HG03066 (cell line): ENCODE measurements at regions not wholly inside any gene's neighbourhood (a gene's known extent, or its start where the extent isn't known, plus 50 kb on each side); places are given as distances from the start of the nearest gene placed in this dataset.

Experiments used
- ATAC-seq: cut with Tn5 transposase; IDR thresholded peaks from one replicate; pipeline ENCODE4 v1.9.1; 2021; ENCODE audit warnings: low read depth; ENCODE audit not compliant: unreplicated experiment

DNA sequence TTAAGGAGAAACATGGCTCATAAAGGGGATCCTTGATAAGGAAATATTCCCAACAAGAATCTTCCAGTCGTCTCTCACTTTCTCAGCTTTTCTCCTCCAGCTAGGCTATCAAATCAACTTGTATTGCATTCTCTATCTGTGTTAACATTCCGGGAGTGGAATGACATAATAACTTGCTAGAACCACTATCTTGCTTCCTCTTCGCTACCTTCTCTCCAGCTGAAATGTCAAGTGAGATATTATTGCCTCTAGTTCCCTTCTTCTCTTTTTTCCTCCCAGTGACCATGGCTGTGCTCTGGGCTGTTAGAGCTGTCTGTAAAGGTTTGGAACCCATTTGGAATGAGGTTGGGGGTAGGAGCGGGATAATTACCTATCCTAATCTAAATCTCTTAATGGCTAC is 1329.5 kb upstream of the WWC1 start:
- no peak for ATAC-seq

DNA sequence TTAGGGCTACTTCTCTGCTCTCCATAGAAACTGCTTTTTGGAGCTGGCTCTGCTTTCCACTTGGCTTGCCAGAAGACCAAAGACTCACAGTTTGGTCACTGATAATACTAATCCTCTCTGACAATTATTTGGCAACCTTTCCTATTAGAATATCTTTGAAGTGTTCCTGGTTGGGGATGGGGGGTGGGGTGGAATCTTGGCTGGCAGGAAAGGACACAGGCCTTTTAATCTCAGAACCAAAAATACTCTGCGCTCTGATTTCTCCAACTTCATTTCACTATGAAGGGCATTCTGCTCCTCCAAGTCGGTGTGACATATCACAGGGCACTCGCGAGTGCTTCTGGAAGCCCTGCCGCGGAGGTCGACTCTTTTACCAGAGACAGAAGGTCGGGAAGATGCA is 1329.0 kb upstream of the WWC1 start:
- ATAC-seq, result no peak

DNA sequence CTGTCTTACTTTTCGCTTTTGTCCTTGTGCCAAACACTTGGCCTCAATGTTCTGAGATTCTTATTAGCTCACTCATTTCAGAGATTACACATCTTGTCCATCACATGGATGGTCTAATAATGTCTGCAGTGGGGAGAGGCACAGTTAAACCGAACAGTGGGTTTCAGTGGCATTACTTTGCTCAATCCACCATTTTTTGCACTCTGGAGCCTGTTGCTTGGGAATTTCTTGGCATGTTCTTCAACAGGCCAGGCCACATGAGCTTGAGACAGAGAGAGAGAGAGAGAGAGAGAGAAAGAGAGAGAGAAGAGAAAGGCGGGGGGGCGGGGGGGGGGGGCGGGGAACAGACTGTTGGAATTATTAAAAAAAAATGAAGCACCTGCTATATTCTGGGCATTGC is 1327.8 kb upstream of the WWC1 start:
- ATAC-seq, result no peak

DNA sequence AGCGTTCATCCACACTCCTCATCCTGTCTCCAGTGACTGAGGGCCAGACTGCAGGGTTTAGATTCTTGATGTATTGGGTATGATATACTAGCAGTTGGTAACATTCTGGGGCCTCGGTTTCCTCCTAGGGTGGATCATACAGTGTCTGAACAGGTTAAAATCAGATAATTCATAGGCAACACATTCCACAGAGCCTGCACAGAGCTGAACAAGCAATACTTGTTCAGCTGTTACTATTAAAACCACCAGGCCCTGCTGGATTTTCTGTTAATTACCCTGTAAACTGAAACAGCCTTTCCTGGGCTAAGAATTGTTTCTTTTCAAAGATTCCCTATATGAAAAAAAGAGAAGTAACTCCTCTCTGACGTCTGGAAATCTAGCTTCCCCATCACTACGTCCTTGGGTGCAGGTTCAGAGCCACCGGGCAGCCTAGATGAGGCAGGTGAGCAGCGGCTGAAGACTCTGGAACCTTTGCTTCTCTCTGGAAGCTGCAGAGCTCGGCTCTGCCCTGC is 1313.5 kb upstream of the WWC1 start:
- ATAC-seq, result no peak

DNA sequence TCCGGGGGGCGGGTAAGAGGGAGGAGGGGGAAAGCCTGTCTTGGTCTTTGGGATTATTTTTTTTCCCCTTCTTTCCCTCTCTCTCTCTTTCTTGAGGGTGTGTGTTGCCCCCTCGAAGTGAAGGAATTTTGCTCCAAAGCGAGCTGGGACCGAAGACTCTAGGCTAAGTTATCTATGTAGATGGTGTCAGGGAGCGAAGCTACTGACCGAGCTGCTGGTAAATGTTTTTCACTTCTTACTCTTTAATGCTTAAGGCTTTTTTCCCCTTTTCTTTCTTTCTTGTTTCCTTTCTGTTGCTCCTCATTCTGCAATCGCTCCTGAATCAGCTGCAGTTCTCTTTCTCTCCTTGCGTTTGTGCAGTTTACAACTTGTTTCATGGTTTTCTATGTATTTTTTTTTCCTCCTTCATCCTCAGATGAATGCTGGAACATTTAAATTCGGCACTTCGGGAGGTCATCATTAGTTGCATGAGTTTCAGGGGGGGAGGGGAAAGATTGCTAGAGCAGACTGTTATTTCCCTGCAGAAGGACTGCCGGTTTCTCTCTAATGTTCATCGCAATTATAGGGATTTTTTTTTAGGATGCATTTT is 1312.0 kb upstream of the WWC1 start:
- ATAC-seq, result no peak

DNA sequence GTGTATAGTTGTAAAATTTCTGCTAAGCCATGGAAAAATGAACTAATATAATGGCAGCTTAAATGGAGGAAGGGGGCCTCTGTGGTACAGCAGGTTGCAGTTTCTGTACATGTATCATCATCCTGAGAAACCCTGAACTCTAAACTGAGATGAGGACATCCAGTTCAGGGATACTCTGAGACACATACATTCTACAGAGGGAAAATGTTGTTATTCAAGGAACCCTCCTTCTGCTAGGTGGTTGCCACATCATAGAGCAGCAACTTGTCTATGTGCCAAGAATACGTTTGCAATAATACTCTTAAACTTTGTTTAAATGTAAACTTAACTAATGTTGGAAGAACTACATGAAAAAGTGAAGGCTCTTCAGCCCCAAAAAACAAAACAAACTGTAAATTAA is 1310.8 kb upstream of the WWC1 start:
- ATAC-seq, result no peak

DNA sequence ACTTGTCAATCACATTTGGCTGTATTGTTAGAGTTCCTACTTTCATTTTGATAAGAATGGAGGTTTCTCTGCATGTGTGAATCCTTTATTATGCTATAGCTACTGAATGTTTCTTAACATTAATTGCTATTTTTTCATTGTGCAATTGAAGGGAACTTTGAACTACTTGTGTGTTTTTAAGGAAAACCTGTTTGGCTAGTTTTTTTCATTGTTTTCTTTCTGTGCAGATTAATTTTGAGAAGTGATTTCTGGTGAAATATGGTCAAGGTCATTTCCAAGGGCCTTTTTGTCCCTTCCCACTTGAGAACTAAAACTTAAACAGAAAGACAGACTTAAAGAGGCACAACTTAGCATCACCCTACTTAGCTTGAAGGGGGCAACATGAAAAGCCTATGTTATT is 1309.2 kb upstream of the WWC1 start:
- no peak for ATAC-seq

DNA sequence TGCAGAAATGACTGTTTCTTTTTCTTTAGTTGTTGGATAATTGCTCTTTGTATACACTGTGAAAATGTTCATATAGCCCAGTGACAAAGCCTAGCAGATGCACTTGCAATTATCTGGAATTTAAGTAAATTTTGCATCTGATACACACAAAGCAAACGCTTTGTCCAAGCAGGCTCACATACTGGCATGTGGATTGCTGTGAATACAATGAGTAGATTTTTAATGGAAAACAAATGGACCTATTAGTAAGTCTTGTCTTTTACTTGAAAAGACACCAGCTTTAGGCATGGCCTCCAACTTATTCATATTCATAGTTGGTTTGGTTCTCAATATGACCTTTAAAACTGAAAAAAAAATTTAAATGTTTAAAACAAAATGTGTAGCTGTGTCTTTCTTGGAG is 1299.8 kb upstream of the WWC1 start:
- ATAC-seq, result no peak

DNA sequence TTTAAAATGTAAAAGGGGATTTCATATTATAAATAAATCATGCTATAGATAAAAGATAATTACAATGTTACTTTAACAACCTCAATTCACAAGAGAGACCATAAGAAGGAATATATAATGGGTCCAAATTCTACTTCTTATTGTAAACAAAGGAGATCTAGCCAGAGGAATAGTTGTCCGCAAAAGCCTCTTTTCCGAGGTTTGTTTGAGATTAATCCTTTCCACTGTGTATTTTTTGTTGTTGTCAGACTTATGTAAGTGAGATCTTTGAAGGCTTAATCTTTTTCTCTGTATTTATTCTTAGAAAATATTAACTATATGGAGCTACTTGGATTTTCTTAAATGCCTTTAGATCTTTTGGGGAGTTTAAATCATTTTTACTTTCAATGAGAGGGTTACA is 1299.3 kb upstream of the WWC1 start:
- ATAC-seq, result no peak

DNA sequence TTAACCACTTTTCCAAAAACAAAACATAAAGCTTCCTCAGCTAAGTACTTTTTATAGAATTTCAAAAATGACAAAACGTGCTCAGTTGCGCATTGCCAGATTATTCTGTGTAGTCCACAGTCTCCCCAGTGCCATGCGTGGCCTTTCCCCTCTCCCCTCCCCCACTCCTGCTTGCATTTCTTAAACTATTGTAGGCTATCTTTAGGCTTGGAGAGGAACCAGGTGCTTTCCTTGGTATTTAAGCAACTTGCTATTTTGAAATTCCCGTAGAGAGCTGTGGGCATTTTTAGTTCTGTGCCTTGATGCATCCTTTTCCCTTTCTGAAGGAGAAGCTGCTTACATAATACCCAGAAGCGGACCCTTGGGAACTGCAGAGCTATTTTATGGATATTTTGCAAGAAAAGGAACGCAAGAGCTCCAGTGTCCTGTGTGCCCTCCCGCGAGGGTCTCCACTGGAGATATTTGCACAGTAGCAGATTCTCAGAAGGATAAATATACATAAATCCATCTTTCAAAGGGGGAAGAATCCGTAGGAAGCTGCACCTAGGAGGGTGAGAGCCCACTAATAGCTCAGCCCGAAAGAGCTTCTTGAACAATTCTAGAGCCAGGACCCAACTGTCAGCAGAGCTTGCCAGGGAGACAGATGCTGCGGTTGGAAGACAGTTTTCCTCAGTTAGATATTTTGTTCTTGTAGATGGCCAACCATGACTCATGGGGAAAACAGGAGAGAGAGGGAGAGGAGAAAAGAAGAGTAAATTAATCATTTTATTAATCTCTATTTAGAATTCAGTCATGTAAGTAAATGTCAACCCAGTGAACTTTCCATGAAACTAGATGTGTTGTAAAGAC is 1298.3 kb upstream of the WWC1 start:
- ATAC-seq, result no peak

DNA sequence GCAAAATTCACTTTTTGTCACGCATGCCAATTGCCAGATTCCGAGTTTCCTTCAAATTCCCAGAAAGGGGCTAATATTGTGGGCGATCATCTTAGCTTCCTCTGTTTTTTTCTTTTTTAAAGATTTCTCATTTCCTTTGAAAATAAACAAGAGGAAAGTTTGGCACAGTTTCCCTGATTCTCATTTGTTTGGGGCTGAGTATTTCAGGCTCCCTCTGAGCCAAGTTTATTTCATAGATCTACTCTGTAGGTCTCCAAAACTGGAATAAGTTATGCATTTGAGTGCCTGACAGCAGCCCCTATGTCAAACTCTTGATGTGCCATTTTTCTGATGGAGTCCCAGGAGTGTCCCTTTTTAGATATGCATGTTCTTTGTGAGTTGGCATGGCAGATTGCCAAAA is 1297.2 kb upstream of the WWC1 start:
- ATAC-seq, result no peak

DNA sequence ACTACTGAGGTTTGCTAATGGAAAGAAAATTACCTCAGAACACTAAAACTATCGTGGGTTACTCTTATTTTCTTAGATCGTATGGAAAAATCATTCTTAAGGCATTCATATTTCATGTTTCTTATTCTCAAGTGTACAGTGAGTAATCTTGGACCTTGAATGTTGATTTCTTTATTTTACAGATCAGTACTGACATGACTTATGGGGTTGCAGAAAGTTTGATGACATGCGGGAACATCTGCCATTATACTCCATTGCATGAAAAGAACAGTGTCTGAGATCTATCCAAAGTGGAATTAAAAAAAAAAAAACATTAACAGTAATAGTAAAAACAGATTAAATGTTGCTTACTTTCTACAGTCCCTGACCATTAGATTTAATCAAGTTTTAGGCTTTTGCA is 1290.2 kb upstream of the WWC1 start:
- ATAC-seq, result no peak

DNA sequence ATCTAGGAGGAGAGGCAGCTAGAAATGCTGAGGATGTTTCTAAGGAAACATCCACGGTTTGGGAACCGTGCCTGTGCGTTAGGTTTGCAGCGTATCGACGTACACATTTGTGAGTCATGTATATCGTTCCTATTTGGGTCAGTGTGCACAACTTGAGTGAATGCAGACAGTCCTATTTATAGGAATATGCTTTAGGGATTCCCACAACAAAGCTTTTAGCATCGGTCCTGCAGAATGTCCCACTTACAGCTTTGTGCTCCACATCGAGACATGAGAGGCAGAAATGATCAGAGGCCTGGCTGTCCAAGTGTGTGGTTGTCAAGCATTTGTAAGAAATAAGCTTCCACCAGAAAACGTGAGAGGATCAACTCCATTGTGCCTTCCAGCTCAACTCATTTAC is 1282.7 kb upstream of the WWC1 start:
- no peak for ATAC-seq

DNA sequence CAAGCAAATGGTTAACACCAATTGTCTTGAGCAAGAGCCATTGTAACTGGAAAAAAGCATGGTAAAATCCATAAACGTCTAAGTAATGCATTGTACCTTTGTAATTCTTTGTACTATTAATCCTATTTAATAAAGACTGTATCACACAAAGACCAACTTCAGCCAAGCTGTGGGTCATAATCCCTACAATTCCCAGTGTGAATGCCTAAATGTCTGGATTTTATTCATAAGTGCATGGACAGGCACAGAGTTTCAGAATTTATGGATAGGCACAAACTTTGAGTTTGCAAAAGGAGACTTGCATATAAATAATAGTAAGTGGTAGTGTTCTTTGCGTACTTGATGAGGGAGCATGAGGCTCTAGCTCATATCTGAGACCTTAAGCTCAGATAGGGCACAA is 1280.2 kb upstream of the WWC1 start:
- no peak for ATAC-seq

DNA sequence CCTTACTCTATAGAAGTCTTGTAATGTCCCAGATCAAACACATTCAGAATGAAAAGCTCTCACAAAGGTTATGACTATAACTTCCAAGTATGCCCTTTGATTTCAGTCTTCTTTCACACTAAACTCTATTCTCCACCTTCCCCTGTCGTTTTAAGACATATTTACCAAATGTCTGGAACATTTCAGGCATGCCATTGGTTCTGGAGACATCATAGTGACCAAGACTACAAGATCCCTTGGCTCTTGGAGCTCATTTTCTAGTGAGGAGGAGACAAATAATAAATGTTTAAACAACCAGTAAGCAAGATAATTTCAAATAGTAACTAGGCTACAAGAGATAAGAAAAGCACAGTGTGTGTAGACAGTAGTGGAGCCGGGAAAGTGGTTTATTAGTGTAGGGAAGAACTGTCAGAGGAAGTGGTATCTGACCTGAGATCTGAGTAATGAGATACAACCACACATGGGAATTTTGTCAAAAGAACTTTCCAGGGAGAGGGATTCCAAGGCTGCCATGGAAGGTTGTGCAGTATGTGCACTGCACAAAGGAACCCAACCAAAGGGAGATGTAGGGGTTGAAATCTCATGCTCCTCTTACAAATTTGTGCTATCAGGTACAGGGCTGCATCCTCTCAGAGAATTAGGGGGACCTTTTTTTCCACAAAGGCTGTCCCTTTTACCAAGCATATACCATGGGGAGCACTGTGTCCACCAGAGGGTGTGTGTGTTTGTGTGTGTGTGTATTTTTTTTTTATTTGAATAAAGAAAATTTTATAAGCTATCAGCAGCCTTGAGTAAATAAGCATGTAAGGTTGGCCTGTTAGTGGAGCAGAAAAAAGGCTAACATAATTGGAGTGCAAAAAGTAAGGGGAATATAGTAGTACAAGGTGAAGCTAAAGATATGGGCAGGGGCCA is 1279.1 kb upstream of the WWC1 start:
- ATAC-seq, result no peak

DNA sequence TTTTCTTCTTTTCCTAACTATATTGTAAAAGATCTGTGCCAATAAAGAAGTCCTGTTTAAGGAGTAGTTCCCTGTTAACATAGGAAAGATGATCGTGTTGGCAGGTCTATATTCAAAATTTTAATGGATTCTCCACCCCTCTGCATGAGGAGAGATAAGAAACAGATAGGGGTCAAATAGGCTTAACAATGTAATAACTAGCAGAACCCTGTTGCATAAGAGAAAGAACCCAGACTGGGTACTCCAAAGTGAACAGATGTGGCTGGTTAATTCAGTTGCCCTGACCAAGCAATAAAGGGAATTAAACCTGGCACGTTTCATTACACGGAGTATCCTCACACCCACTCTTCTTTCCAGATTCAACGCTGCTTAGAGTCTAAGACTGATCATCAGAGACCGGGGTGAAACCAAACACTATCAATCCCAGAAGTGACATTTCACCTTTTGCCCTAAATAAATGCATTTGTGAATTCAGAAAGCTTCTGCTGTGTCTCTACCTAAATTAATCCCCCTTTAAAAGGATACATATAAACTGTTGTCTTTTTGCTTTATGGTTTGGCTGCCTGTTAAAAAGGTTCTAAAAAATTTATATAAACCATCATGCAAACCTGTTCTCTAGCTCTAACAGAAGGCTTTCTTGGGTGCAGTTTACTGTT is 1276.9 kb upstream of the WWC1 start:
- no peak for ATAC-seq

DNA sequence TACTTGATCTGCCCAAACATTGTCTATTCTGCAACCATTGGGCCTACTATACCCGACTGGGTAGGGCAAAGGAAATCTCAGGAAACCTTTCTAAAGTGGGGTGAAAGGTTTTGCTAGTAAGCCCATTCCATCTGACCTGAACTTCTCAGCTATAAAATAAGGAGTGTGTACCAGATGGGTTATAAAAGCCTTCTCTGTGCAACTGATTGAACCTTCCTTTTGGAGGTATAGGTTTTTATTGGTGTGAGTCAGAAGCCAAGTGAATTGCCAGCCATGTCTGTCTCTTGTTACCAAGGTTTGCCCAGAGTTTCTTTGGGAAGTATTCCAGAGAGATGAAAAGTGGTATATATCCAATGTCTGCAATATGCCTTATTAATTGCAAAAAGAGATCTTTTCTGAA is 1271.0 kb upstream of the WWC1 start:
- no peak for ATAC-seq

DNA sequence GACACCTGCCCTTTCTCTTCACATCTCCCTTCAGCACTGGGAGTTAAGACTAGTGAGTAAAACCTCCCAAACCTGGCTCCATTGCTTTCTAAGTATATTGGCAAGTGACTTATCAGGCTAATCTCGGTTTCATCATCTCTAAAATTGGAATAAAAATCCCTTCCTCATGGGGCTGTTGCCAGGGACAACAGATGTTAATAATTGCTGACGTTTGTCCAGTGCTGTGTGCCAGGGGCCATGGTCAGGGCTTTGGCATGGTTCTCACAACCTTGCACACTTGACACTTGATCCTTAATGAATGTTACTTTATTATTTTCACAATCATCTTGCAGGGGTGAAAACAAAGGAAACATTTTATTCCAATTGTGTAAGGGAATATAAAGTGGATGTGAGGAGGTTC is 1262.0 kb upstream of the WWC1 start:
- no peak for ATAC-seq

DNA sequence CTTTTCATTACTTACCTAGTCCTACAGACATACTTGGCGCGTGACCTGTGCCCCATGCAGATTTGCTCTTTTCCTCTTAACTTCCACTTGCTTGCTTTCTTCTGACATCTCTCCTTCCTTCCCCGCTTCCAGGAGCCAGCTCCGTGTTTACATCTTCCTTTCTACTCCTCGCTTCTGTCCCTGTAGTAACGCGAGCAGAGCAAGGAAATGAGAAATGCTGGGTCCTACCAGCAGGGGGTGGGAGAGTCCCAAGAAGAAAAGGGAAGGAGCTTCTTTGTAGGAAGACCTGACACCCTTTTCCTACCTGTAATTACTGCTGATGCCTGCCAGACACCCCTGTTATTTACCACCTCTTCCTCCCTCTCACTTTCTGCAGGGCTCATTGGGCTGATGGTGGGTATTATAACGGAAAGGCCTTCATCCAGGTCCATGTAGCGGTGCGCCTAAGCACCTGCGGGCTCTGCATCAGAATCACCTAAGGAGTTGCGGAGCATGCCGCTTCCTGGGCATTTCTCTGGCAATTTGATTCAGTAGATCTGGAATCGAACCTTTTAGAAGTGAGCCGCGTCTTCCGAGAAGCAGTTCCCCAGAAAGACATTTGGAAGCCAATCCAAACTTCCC is 1260.8 kb upstream of the WWC1 start:
- ATAC-seq, result no peak

DNA sequence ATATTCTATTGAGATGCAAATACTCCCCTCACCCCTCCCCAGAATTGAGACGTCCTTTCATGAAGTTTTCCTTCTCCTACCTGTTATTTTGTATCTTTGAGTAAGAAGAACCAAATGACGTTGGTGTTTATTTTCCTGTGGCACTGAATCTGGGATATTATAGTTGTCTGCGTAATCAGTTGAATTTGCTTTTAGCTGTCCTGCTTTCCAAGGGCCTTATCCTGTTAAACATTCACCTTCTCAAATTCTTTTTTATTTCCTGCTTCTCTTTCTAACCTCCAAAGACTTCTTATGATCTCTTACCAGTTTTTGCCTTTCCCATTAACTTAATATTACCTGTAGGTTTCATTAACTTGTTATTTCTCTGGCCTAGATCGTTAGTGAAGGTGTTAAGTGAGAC is 1254.9 kb upstream of the WWC1 start:
- ATAC-seq, result no peak
